ENCODE measurements at regions not wholly inside any gene's neighbourhood (a gene's known extent, or its start where the extent isn't known, plus 50 kb on each side); places are given as distances from the start of the nearest gene placed in this dataset.

DNA sequence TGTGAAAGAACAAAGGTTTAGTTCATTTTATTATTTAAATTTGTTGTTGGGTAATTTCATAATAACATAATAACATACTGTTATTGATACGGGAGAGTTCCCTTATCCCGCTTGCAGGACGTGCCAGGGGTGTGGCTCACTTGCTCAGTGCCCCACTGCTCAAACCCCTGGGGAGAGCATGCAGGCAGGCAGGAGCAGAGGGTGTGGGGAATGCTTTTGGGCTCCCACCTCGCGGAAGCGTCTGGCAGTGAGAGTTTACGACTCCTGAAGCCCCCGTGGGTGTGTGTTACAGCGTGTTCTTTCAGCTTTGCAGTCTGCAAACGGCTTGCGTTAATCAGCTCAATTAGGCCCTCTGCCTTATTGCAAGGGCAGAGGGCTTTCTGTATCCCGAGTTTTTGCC is 675.9 kb downstream of the SEMA5A start:
- Histone ChIP-seq H3K27ac (no peak overlapping the region), H3K4me3 (no peak overlapping the region), H3K27me3 (no peaks in the 10 kb centered on the region), H3K36me3 (no peaks in the 10 kb centered on the region), H3K9me3 (peaks cover 0 to 2% (median 0%) of the 10 kb centered on the region in 11 donors), H3K4me1 (no peaks in the 10 kb centered on the region)
- WGBS, 2 donors, result 65 to 70% methylated on average over 12 of the region's 12 CpGs
- TF ChIP-seq, protein P1, sequence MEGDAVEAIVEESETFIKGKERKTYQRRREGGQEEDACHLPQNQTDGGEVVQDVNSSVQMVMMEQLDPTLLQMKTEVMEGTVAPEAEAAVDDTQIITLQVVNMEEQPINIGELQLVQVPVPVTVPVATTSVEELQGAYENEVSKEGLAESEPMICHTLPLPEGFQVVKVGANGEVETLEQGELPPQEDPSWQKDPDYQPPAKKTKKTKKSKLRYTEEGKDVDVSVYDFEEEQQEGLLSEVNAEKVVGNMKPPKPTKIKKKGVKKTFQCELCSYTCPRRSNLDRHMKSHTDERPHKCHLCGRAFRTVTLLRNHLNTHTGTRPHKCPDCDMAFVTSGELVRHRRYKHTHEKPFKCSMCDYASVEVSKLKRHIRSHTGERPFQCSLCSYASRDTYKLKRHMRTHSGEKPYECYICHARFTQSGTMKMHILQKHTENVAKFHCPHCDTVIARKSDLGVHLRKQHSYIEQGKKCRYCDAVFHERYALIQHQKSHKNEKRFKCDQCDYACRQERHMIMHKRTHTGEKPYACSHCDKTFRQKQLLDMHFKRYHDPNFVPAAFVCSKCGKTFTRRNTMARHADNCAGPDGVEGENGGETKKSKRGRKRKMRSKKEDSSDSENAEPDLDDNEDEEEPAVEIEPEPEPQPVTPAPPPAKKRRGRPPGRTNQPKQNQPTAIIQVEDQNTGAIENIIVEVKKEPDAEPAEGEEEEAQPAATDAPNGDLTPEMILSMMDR (IDR thresholded peaks at IDR 0.05), result no peak
- DNase-seq (no peak), ATAC-seq (no peak)
- intact Hi-C loops (cut with DNase I), result no loop called here

DNA sequence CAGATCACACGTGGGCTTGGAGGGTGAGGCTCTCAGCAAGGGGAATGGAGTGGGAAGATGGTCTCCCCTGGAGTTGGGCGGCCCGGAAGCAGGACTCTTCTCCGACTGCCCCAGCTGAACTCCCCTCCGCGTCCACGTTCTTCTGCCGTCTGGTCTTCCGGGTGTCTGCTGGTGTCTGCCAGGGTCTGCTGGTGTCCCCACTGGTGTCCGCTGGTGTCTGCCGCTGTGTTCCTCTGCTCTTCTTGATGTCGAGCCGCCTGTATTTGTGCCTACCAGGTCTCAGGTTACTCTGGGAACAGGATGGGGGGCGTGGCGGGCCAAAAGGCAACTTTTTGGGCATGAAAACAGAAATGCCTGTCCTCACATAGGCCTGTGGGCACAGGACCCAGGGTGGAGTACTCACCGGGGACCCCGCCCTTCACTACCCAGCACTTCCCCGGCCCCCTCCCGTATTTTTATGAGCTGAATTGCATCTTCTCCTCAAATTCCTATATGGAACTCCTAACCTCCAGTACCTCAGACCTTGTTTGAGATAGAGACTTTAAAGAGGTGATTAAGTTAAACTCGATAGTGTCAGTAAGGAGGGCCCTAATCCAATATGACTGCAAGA is 675.4 kb downstream of the SEMA5A start:
- H3K36me3 ChIP-seq, result no peaks in the 10 kb centered on the region
- 80 to 82% methylated on average over 20 of the region's 20 CpGs for WGBS, 2 donors
- no peak overlapping the region for H3K27ac ChIP-seq
- no peak for ATAC-seq
- intact Hi-C loops (cut with DNase I), result no loop called here
- no peaks in the 10 kb centered on the region for H3K4me1 ChIP-seq
- DNase-seq, result no peak
- H3K27me3 ChIP-seq, result no peaks in the 10 kb centered on the region
- TF ChIP-seq, protein P1 (IDR thresholded peaks at IDR 0.05), result no peak
- H3K4me3 ChIP-seq, result no peak overlapping the region
- H3K9me3 ChIP-seq, result peaks cover 0 to 2% (median 0%) of the 10 kb centered on the region in 11 donors

DNA sequence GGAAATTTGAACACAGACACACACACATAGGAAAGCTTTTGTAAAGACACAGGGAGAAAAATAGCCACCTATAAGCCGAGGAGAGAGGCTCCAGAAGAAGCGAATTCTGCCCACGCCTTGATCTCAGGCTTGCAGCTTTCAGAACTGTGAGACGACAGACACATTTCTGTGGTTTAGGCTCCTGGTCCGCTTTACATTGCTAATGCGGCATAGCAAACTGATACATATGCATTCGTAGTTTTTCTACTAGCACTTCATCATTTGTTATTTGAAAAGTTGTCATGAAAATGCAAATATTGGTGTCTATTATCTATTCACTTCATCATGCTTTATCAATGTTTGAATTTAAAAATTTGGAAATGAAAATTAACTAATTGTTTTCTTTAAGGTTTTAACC is 674.9 kb downstream of the SEMA5A start:
- H3K36me3 ChIP-seq, result no peaks in the 10 kb centered on the region
- H3K9me3 ChIP-seq, result peaks cover 0 to 1% (median 0%) of the 10 kb centered on the region in 11 donors
- no peaks in the 10 kb centered on the region for H3K27me3 ChIP-seq
- intact Hi-C loops (cut with DNase I), result no loop called here
- WGBS, 2 donors, result 68 to 74% methylated on average over 7 of the region's 7 CpGs
- no peak overlapping the region for H3K4me3 ChIP-seq
- TF ChIP-seq, protein P1 (IDR thresholded peaks at IDR 0.05), result no peak
- H3K27ac ChIP-seq, result no peak overlapping the region
- H3K4me1 ChIP-seq, result no peaks in the 10 kb centered on the region
- no peak for DNase-seq
- no peak for ATAC-seq

DNA sequence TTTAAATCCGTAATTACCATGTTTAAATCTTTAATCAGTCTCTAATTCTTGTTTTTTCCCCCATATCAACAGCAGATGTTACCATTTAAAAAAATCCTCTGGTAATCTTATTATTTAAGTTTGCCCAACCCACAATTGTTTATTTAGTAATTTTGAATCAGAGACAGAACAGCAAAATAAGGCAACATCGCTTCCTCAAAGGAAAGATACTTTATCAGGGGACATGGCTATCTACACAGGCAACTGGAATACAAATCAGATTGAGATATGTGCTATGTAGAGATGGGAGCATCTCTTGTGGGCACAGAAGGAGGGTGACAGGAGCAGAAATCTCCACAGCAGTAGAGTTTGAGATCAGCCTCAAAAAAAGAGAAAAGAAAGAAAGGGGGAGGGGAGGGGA is 674.4 kb downstream of the SEMA5A start:
- no peak for DNase-seq
- Histone ChIP-seq H3K4me1 (no peaks in the 10 kb centered on the region), H3K27ac (no peak overlapping the region), H3K27me3 (no peaks in the 10 kb centered on the region), H3K9me3 (no peaks in the 10 kb centered on the region), H3K36me3 (no peaks in the 10 kb centered on the region), H3K4me3 (no peak overlapping the region)
- intact Hi-C loops (cut with DNase I), result no loop called here
- ATAC-seq, result no peak
- WGBS, 2 donors, result 57 to 73% methylated on average over 2 of the region's 2 CpGs
- TF ChIP-seq, protein P1 (IDR thresholded peaks at IDR 0.05), result no peak

Data from heart right ventricle (tissue), 16 donors.